CD4-positive, alpha-beta T cell treated with Interleukin-12 subunit alpha and Interleukin-12 subunit beta, for 1 hour (primary cell): ENCODE measurements at regions not wholly inside any gene's neighbourhood (a gene's known extent, or its start where the extent isn't known, plus 50 kb on each side); places are given as distances from the start of the nearest gene placed in this dataset.
"Not testable (repeated sequence)": the region's sequence is repeated elsewhere in the genome, so short reads cannot be mapped to it uniquely, and the experiment has no call there.

ENCODE experiments used
- DNase-seq: peaks from one replicate; pipeline ENCODE4 v3.0.0-alpha.2; 2020

GRCh38 chr12:107826276-107826675 lies 51.8 kb downstream of the ASCL4 start:
- no peak for DNase-seq

GRCh38 chr12:107829271-107829670 lies 54.8 kb downstream of the ASCL4 start:
- DNase-seq: no peak

- DNase-seq: no peak
Measured at GRCh38 chr12:107832441-107832840, 57.9 kb downstream of the ASCL4 start.

- no peak for DNase-seq
Measured at GRCh38 chr12:107840186-107840585, 65.7 kb downstream of the ASCL4 start.

- no peak for DNase-seq
Measured at GRCh38 chr12:107843351-107844311, 69.1 kb downstream of the ASCL4 start.

GRCh38 chr12:107844312-107844921 lies 69.9 kb downstream of the ASCL4 start:
- no peak for DNase-seq

- no peak for DNase-seq
Measured at GRCh38 chr12:107845226-107845979, 70.9 kb downstream of the ASCL4 start.

- DNase-seq: no peak
Measured at GRCh38 chr12:107845980-107846659, 71.6 kb downstream of the ASCL4 start.

- DNase-seq: no peak
Measured at GRCh38 chr12:107847430-107847829, 72.9 kb downstream of the ASCL4 start.

- no peak for DNase-seq
Measured at GRCh38 chr12:107847830-107848229, 73.3 kb downstream of the ASCL4 start.

- no peak for DNase-seq
Measured at GRCh38 chr12:107853479-107853878, 79.0 kb downstream of the ASCL4 start.

GRCh38 chr12:107855471-107855870 lies 81.0 kb downstream of the ASCL4 start:
- DNase-seq: no peak

GRCh38 chr12:107856096-107856495 lies 81.6 kb downstream of the ASCL4 start:
- no peak for DNase-seq

- no peak for DNase-seq
Measured at GRCh38 chr12:107857191-107857590, 82.7 kb downstream of the ASCL4 start.

GRCh38 chr12:107859367-107859766 lies 84.9 kb downstream of the ASCL4 start:
- no peak for DNase-seq

GRCh38 chr12:107864235-107864634 lies 89.7 kb downstream of the ASCL4 start:
- DNase-seq: no peak

- DNase-seq: not testable (repeated sequence)
Measured at GRCh38 chr12:107864727-107865126, 90.2 kb downstream of the ASCL4 start.

- DNase-seq: no peak
Measured at GRCh38 chr12:107873223-107873622, 98.7 kb downstream of the ASCL4 start.

- no peak for DNase-seq
Measured at GRCh38 chr12:107875786-107876185, 101.3 kb downstream of the ASCL4 start.

GRCh38 chr12:107884769-107885694 lies 110.5 kb downstream of the ASCL4 start:
- peak; percentile 45 for DNase-seq

GRCh38 chr12:107888789-107889188 lies 114.3 kb downstream of the ASCL4 start:
- no peak for DNase-seq

GRCh38 chr12:107891967-107892366 lies 117.5 kb downstream of the ASCL4 start:
- no peak for DNase-seq
